NCI-H187 treated with DMSO at 0.1 percent for 48 hours (cell line): ENCODE measurements at regions not wholly inside any gene's neighbourhood (a gene's known extent, or its start where the extent isn't known, plus 50 kb on each side); places are given as distances from the start of the nearest gene placed in this dataset.
"Not testable (repeated sequence)": the region's sequence is repeated elsewhere in the genome, so short reads cannot be mapped to it uniquely, and the experiment has no call there.

Source experiments
- DNase-seq: peaks from one replicate; lab custom pipeline; 2025; lab: John Stamatoyannopoulos, UW

- DNase-seq = not testable (repeated sequence)
These were observed 141.4 kb downstream of the SPRY1 start for GRCh38 chr4:123537906-123538402.

- DNase-seq = no peak
These were observed 149.3 kb downstream of the SPRY1 start for GRCh38 chr4:123545667-123546572.

DNA sequence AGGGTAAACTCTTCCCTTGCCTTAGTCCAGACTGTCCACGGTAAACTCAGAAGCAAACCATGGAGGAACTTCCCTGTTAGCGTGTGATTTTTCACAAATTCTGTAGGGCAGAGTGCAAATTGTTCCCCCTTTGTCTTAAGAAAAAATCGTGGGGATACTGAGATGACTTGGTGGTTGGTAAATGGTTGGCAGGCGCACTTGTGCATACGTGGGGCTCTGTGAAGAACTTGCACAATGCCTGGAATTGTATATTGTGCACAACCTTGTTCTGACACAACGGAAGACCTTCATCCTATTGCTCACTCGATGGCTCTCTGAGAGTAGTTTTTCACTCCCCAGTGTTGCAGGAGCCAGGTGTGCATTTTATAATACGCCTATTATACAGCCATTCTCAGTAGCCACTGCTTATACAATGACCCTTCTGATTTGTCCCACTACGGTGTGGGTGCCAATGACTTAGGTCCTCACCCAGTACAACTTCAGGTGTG, 150.0 kb downstream of the SPRY1 start:
- DNase-seq = no peak

DNA sequence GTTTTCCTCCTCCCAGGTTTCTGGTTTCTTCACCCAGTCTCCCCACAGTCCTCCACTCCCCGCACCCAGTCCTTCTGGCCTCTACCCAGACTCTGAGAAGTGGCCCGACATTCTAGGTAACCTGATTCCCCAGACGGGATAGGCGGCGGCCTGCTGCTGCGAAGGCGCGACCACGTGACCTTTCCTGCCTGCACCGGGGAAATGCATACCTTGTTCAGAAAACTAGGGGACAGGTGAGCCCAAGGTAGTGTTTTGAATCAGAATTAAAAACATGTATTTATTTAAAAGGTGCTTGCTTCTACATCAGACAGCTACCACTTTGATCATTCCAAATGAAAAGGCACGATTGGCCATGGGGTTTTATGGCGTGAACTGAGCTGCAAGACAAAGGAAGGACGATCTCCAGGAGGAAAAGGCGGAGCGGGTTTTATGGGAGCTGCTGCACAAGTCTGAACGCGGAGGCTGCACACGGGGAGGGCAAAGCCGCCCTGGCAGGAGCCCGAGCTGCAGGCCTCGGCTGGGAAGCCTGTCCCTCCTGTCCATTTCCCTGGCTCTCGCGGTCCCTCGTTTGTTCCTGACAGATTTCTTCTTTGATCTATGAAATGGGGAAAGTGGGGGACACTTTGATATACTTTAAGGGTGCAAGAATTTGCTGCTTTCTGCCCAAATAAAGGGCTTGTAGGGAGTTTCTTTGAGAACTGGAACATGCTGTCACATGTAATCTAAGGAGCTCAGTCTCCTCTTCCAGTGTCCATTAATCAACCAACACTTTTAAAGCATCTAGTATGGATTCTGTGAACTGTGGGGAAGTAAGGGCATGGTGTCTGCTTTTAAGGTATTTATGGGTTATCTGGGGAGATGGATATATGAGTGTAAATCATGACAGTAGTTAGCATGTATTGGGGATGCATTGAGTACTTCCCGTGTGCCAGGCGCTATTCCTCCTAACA, 150.9 kb downstream of the SPRY1 start:
- DNase-seq = peak; percentile 59

GRCh38 chr4:123553279-123553678, 156.7 kb downstream of the SPRY1 start:
- no peak for DNase-seq

- DNase-seq = no peak
These were observed 157.4 kb downstream of the SPRY1 start for GRCh38 chr4:123553733-123554637.

DNA sequence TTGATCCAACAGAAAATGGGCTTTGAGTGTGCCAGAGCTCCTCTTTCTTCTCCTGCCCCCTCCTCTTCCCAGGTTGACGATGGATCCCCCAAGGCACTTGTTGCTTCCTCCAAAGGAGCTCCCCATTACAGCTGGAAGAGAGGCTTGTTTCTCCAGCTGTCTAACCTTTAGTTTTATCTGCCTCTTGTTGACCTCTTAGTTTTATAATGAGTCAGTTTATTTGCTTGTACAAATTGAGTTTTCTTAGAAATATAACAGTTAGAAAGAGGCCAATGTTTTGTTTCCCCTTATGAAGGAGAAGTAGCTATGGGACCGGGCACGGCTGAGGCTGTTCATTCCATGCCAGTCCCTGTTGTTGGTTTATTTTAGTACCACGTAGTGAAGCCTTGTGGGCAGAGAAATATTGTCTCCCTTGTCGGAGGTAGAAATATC, 158.2 kb downstream of the SPRY1 start:
- no peak for DNase-seq

DNA sequence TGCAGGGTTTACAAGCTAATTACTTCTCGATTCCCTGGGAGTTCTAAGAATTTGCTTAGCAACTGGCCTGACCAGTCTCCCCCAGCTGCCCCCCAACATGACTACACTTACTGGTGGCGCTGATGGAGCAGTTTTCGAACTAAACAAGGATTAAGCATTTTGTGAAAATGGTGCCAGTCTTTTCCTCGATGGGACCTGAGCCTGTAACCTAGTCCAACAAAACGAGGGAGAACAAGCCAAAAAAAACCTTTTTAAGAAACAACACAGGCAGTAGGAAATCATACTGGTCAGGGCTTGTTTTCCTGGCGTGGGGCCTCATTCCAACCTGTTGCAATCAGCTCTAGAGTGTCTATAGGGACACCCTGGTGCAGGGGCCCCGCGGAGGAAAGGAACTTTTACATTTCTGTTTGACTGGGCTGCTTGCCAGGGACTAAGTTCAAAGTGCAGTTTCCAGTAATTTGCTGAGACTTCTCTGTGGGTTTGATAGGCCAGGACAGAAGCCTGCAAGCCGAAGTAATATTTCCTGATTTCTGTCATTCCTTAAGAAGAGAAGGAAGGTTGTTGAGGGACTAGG, 158.7 kb downstream of the SPRY1 start:
- DNase-seq = no peak

GRCh38 chr4:123555807-123556273, 159.2 kb downstream of the SPRY1 start:
- DNase-seq = no peak

DNA sequence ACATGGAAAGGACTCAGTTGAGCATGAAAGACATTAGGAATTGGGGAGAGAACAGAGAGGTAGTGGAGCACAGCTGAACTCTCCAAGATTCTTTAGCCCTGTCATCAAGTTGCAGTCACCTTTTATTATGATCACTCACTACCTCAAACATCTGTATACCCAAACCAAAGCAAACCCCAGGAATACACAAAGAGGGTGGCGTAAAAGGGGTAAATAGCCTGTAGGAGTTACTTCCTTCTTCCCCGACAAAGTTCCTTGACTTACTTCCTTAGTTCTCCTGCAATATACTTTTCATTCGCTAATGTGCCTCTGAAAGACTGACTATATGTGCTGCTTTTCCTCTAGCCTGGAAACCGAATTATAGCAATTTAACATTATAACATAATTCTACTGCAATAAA, 159.9 kb downstream of the SPRY1 start:
- DNase-seq = no peak

GRCh38 chr4:123557857-123558536, 161.4 kb downstream of the SPRY1 start:
- no peak for DNase-seq

DNA sequence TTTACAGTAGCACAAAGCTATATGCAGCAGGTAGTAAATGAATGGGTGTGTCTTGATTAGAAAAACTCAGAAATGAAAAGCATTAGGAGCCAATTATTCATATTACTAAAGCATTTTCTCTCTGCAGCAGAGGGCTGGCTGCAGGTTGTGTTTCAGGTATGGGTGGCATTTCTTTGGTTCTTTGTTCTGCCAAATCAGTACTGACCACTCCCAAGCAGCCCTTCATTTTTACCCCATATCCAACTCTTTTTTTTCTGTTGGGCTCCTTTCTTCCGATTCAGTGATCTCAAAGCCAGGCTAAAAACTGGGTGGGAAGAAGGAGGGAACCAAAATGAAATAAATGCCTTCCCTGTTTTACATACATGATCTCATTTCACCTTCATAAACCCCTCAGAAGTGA, 162.3 kb downstream of the SPRY1 start:
- no peak for DNase-seq

DNA sequence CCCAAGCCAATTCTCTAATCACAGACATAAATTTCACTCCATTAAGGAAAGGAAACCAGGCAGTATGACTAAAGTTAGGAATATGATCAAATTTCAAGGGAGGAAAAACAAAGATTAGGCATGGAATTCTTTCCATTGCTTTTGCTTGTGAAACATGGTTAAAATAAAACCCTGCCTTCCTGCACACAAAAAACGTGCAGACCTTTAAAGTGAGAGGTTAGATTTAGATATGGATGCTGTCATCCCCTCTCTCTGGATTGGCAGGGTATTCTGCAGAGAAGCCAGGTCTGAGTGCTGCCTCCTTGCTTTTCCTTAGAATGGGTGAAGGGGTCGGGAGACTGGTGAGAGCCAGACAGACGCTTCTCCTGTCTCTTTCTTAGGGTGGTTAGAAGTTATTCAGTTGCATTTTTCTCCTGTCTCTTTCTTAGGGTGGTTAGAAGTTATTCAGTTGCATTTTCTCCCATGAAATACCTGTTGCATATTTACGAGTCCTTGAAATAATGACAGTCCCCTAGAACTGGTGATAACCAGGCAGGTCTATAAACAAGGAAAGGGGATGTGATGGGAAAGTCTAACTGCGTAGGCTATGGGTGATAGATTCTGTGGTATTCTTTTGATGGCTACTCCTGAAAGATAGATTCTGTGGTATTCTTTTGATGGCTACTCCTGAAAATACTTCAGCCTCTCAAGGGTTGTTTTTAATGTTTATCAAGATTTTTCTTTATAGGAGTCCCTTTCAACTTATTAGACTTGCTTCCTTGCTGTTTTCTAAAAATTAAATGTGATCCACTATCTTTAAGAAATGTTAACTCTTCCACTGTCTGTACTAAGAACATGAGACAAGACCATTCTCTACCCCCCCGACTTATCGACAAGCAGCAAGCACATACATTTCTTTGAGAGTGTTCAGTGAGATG, 163.6 kb downstream of the SPRY1 start:
- no peak for DNase-seq

DNA sequence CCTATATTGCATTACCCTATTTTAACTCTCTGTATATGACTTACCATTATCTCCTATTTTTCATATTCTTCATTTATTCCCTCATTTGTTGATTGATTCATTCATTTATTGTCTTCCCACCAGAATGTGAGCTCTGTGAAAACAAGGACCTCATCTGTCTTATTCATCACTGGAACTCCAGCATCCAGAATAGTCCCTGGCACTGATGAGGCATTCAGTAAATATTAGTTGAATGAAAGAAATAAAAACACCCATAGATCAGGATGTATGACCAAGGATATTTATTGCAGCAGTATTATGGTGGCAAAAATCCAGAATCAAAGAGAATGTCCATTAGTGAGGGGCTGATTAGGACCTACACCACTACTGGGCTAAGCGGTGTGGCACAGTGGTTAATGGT, 164.9 kb downstream of the SPRY1 start:
- DNase-seq = no peak

GRCh38 chr4:123562994-123563750, 166.6 kb downstream of the SPRY1 start:
- DNase-seq = no peak

GRCh38 chr4:123564758-123565346, 168.3 kb downstream of the SPRY1 start:
- no peak for DNase-seq

DNA sequence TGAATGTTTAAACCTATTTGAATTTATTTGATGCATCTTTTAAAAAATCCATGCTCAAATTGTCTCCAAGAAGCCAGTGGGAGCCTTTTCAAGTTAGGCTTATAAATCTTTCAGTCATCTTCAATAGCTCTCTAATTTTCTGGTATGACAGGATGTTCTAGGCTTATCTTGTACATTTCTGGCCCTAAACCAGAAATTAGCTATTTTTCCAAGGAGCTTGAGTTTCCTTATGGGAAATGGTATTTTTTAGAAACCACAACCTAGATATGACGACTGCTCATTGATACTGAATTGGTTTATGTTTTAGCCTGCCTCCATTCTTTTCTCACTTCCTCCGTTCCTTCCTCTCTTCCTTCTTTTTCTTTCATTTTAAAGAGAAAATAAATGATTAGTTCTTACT, 172.3 kb downstream of the SPRY1 start:
- DNase-seq = no peak

DNA sequence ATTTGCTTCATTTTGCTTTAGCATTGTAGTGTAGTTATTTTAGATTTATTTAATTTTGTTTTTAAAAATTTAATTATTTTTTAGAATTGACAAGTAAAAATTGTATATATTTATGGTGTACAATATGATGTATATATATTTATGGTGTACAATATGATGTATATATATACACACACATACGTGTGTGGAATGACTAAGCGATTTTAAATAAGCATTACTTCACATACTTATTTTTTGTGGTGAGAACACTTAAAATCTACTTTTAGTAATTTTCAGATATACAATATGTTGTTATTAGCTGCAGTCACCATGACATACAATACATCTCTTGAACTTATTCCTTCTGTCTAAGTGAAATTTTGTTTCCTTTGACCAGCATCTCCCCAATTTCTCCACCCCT, 172.9 kb downstream of the SPRY1 start:
- no peak for DNase-seq
